ENCODE measurements at regions not wholly inside any gene's neighbourhood (a gene's known extent, or its start where the extent isn't known, plus 50 kb on each side); places are given as distances from the start of the nearest gene placed in this dataset.

- TF ChIP-seq HDAC1 (IDR thresholded peaks at IDR 0.05) (no peak), PPARD (CRISPR knock-in tag; IDR thresholded peaks at IDR 0.05) (no peak), TCFL5 (CRISPR knock-in tag; conservative IDR thresholded peaks at IDR 0.05) (no peak)
Measured at GRCh38 chr4:1471443-1472147, 65.4 kb upstream of the NKX1-1 start (continued).

DNA sequence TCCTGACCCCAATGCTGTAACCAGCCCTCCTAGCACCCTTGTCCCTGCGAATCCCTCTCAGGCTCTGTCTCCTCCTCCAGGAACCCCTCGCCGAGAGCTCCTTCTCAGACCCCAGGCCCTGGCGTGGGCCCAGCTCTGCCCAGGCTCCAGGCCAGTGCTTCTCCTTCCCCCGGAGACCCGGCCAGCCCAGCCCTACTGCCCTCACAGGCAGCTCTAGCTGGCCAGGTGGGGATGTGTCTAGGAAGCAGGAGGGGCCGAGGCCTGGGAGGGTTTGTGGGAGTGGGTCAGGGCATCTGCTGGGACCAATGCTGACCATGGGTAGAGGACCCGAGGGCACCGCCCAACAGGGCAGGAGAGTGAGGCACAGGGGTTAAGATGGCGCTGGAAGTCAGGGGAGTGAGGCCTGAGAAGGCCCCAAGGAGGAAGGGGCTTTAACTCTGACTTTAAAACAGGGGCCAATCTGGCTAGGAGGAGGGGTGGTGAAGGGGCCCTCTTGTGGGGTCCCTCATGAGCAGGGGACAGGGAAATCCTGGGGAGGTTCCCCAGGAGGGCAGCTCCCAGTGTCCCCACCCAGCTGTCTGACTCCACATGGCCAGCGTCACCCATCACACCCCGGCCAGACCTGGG, 64.7 kb upstream of the NKX1-1 start:
- H3K9me1 ChIP-seq (ENCODE audit: control insufficient read depth, insufficient read depth, low read length): no peaks in the 10 kb centered on the region
- FAIRE-seq (no peak), DNase-seq (ENCODE audit: extremely low read depth in 1 of 4, low spot score in 3 of 4) (no peak), ATAC-seq (no peak)
- in situ Hi-C loops (cut with MboI) (no loop called here), intact Hi-C loops (cut with micrococcal nuclease) (no loop called here)
- H3K27ac ChIP-seq (ENCODE audit: extremely low read depth, low read depth, low read length): no peak overlapping the region
- no peaks in the 10 kb centered on the region; the same call in 1 of the 2 replicates for H3K9me3 ChIP-seq (replicated peaks; ENCODE audit: control insufficient read depth, insufficient read depth, low read depth, low read length)
- H3K4me3 ChIP-seq: no peak overlapping the region
- POLR2A ChIA-PET: interaction anchor here (1.1 kb wide), 1 partner anchor 20 kb away, joined by 3 read pairs; no protein-coding TSS in a partner anchor
- CTCF ChIA-PET (ENCODE audit: low intra/inter-chr PET ratio): no interaction called here
- peaks cover 0 to 11% of the 10 kb centered on the region in 2 experiments; a peak in 2 of 5 replicates for H3K27me3 ChIP-seq (ENCODE audit: control insufficient read depth in 2 of 2, insufficient read depth in 2 of 2, low read length in 2 of 2)
- no peaks in the 10 kb centered on the region for H3K79me2 ChIP-seq (ENCODE audit: control insufficient read depth, insufficient read depth, low read length)
- no peaks in the 10 kb centered on the region for H3K36me3 ChIP-seq (ENCODE audit: control insufficient read depth, insufficient read depth, low read length)
- H2AFZ ChIP-seq (ENCODE audit: low read depth, low read length): no peak overlapping the region
- no peak overlapping the region for H3K4me2 ChIP-seq (ENCODE audit: insufficient read depth, low read length)
- H4K20me1 ChIP-seq (replicated peaks; ENCODE audit: control insufficient read depth, insufficient read depth, low read length): no peaks in the 10 kb centered on the region
- BruUV-seq (replicated peaks): no TSS peak
- H3K9ac ChIP-seq (ENCODE audit: insufficient read depth in 1 of 2, low read depth in 2 of 2, low read length in 2 of 2): no peak overlapping the region
- peaks cover 0 to 15% of the 10 kb centered on the region in 2 experiments; a peak in 2 of 5 replicates for H3K4me1 ChIP-seq (replicated peaks in 1 of 2; ENCODE audit: control insufficient read depth in 2 of 2, insufficient read depth in 2 of 2, low read length in 2 of 2)
- 3% methylated on average over 10 of the region's 12 CpGs for WGBS (ENCODE audit: insufficient coverage, low coverage, missing lambda C conversion rate)
- TF ChIP-seq MCM5 (IDR thresholded peaks at IDR 0.05; ENCODE audit: low read depth) (no peak), ZNF408 (CRISPR knock-in tag; IDR thresholded peaks at IDR 0.05; ENCODE audit: low read depth) (no peak), ZNF280B (CRISPR knock-in tag; IDR thresholded peaks at IDR 0.05) (no peak), ZNF384 (IDR thresholded peaks at IDR 0.05; ENCODE audit: low read depth, low read length) (no peak), THAP12 (CRISPR knock-in tag; IDR thresholded peaks at IDR 0.05) (no peak), HCFC1 (IDR thresholded peaks at IDR 0.05; ENCODE audit: low read depth, low read length) (no peak), SMAD3 (CRISPR knock-in tag; conservative IDR thresholded peaks at IDR 0.05) (no peak), CBX1 (IDR thresholded peaks at IDR 0.05; ENCODE audit: low read depth) (no peak), ZNF23 (CRISPR knock-in tag; IDR thresholded peaks at IDR 0.05) (no peak), HDAC2 (IDR thresholded peaks at IDR 0.05) (no peak), MCM2 (IDR thresholded peaks at IDR 0.05; ENCODE audit: low read depth) (no peak), CHD1 (IDR thresholded peaks at IDR 0.05; ENCODE audit: low read length) (no peak), ETV5 (CRISPR knock-in tag; IDR thresholded peaks at IDR 0.05; ENCODE audit: low read depth) (no peak), MEIS2 (IDR thresholded peaks at IDR 0.05; ENCODE audit: partially characterized antibody) (no peak)
- TF ChIP-seq, protein P1, sequence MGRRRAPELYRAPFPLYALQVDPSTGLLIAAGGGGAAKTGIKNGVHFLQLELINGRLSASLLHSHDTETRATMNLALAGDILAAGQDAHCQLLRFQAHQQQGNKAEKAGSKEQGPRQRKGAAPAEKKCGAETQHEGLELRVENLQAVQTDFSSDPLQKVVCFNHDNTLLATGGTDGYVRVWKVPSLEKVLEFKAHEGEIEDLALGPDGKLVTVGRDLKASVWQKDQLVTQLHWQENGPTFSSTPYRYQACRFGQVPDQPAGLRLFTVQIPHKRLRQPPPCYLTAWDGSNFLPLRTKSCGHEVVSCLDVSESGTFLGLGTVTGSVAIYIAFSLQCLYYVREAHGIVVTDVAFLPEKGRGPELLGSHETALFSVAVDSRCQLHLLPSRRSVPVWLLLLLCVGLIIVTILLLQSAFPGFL (CRISPR knock-in tag; IDR thresholded peaks at IDR 0.05): no peak

Measured in K562 (cell line).